ENCODE measurements at regions not wholly inside any gene's neighbourhood (a gene's known extent, or its start where the extent isn't known, plus 50 kb on each side); places are given as distances from the start of the nearest gene placed in this dataset.
"Not testable (repeated sequence)": the region's sequence is repeated elsewhere in the genome, so short reads cannot be mapped to it uniquely, and the experiment has no call there.

- peaks cover 0 to 3% (median 0%) of the 10 kb centered on the region in 3 donors for H3K27me3 ChIP-seq
- no peaks in the 10 kb centered on the region for H3K4me1 ChIP-seq
- H3K36me3 ChIP-seq, result no peaks in the 10 kb centered on the region
- no peak for DNase-seq
- no peak overlapping the region for H3K27ac ChIP-seq
- TF ChIP-seq POLR2AphosphoS5 (IDR thresholded peaks at IDR 0.05), result no peak
- TF ChIP-seq POLR2A (IDR thresholded peaks at IDR 0.05), result no peak
- TF ChIP-seq CTCF (IDR thresholded peaks at IDR 0.05), result no peak
- TF ChIP-seq EP300 (IDR thresholded peaks at IDR 0.05), result no peak
- H3K4me3 ChIP-seq, result no peak overlapping the region
- intact Hi-C loops (cut with DNase I; ENCODE audit: low total_unique reads), result no loop called here
- no peaks in the 10 kb centered on the region for H3K9me3 ChIP-seq
Observed at GRCh38 chrX:98294310-98294709, 1410.6 kb downstream of the RPA4 start.

- peaks cover 0 to 3% (median 0%) of the 10 kb centered on the region in 3 donors for H3K27me3 ChIP-seq
- H3K4me3 ChIP-seq, result no peak overlapping the region
- H3K27ac ChIP-seq, result no peak overlapping the region
- TF ChIP-seq POLR2AphosphoS5 (IDR thresholded peaks at IDR 0.05) (no peak), POLR2A (IDR thresholded peaks at IDR 0.05) (no peak), EP300 (IDR thresholded peaks at IDR 0.05) (no peak), CTCF (IDR thresholded peaks at IDR 0.05) (no peak)
- WGBS, 5 donors, result 71 to 91% (median 84%) methylated on average over 2 of the region's 2 CpGs
- no peaks in the 10 kb centered on the region for H3K4me1 ChIP-seq
- DNase-seq, result no peak
- H3K36me3 ChIP-seq, result no peaks in the 10 kb centered on the region
- H3K9me3 ChIP-seq, result peaks cover 0 to 8% (median 4%) of the 10 kb centered on the region in 4 donors
- intact Hi-C loops (cut with DNase I; ENCODE audit: low total_unique reads), result no loop called here
Observed at GRCh38 chrX:98296129-98296528, 1412.4 kb downstream of the RPA4 start.

- no peaks in the 10 kb centered on the region for H3K36me3 ChIP-seq
- DNase-seq, result no peak
- H3K9me3 ChIP-seq, result peaks cover 0 to 8% (median 4%) of the 10 kb centered on the region in 4 donors
- no peak overlapping the region for H3K4me3 ChIP-seq
- TF ChIP-seq EP300 (IDR thresholded peaks at IDR 0.05), result no peak
- no peaks in the 10 kb centered on the region for H3K27me3 ChIP-seq
- H3K27ac ChIP-seq, result no peak overlapping the region
- no peaks in the 10 kb centered on the region for H3K4me1 ChIP-seq
- intact Hi-C loops (cut with DNase I; ENCODE audit: low total_unique reads), result no loop called here
Observed at GRCh38 chrX:98299785-98300184, 1416.1 kb downstream of the RPA4 start.

- DNase-seq; H3K27me3 ChIP-seq; H3K4me1 ChIP-seq; H3K9me3 ChIP-seq; intact Hi-C loops (cut with DNase I; ENCODE audit: low total_unique reads); H3K4me3 ChIP-seq; H3K27ac ChIP-seq; H3K36me3 ChIP-seq: not testable (repeated sequence)
- 86 to 93% (median 91%) methylated on average over 6 to 12 of the region's 13 CpGs for WGBS, 5 donors
Observed at GRCh38 chrX:98300536-98300935, 1416.8 kb downstream of the RPA4 start.

GRCh38 chrX:98331407-98331806, 1447.7 kb downstream of the RPA4 start:
- Histone ChIP-seq H3K36me3 (no peaks in the 10 kb centered on the region), H3K4me1 (no peaks in the 10 kb centered on the region), H3K27me3 (no peaks in the 10 kb centered on the region), H3K4me3 (no peak overlapping the region), H3K27ac (no peak overlapping the region), H3K9me3 (no peaks in the 10 kb centered on the region)
- no peak for DNase-seq
- 63 to 78% (median 71%) methylated on average over 2 of the region's 2 CpGs for WGBS, 5 donors
- intact Hi-C loops (cut with DNase I; ENCODE audit: low total_unique reads), result no loop called here
- no peak for TF ChIP-seq CTCF (IDR thresholded peaks at IDR 0.05)
- TF ChIP-seq EP300 (IDR thresholded peaks at IDR 0.05), result no peak

GRCh38 chrX:98338544-98338943, 1454.8 kb downstream of the RPA4 start:
- WGBS, 5 donors, result 79 to 83% (median 80%) methylated on average over 2 of the region's 2 CpGs
- intact Hi-C loops (cut with DNase I; ENCODE audit: low total_unique reads), result no loop called here

More at GRCh38 chrX:98338544-98338943, 1454.8 kb downstream of the RPA4 start:
- Histone ChIP-seq H3K4me1 (no peaks in the 10 kb centered on the region), H3K27me3 (no peaks in the 10 kb centered on the region), H3K27ac (no peak overlapping the region), H3K9me3 (peaks cover 0 to 16% (median 4%) of the 10 kb centered on the region in 4 donors), H3K36me3 (no peaks in the 10 kb centered on the region), H3K4me3 (no peak overlapping the region)
- DNase-seq, result no peak
- TF ChIP-seq EP300 (IDR thresholded peaks at IDR 0.05), result no peak
- TF ChIP-seq POLR2AphosphoS5 (IDR thresholded peaks at IDR 0.05), result no peak
- TF ChIP-seq POLR2A (IDR thresholded peaks at IDR 0.05), result no peak
- no peak for TF ChIP-seq CTCF (IDR thresholded peaks at IDR 0.05)
